Left forelimb (tissue), 1 donor: ENCODE measurements at regions not wholly inside any gene's neighbourhood (a gene's known extent, or its start where the extent isn't known, plus 50 kb on each side); places are given as distances from the start of the nearest gene placed in this dataset.

Source experiments
- DNase-seq: peaks from one replicate; pipeline ENCODE4 v3.0.0-alpha.2; 2018; ENCODE audit warnings: low spot score

DNA sequence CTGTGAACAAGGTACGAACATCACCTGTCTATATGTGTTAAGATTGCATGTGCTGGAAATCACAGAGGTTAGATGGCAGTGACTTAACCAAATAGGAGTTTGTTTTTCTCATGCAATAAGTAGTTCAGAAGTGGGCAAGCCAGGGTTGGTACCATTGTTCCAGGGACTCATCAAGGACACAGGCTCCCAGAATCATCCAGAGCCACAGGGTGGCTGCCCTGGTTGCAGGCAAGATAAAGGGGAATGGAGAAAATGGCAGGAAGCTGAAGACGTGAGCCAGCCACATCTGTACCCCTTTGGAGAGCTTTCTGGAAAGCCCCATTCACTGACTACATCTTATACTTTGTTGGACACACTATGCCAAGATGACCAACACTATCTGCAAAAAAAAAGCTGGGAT, 126.0 kb upstream of the IL12B start:
- no peak for DNase-seq

GRCh38 chr5:159456722-159457465, 126.6 kb upstream of the IL12B start:
- DNase-seq, result no peak

GRCh38 chr5:159458217-159458711, 128.0 kb upstream of the IL12B start:
- DNase-seq, result no peak

GRCh38 chr5:159459132-159459627, 128.9 kb upstream of the IL12B start:
- no peak for DNase-seq

DNA sequence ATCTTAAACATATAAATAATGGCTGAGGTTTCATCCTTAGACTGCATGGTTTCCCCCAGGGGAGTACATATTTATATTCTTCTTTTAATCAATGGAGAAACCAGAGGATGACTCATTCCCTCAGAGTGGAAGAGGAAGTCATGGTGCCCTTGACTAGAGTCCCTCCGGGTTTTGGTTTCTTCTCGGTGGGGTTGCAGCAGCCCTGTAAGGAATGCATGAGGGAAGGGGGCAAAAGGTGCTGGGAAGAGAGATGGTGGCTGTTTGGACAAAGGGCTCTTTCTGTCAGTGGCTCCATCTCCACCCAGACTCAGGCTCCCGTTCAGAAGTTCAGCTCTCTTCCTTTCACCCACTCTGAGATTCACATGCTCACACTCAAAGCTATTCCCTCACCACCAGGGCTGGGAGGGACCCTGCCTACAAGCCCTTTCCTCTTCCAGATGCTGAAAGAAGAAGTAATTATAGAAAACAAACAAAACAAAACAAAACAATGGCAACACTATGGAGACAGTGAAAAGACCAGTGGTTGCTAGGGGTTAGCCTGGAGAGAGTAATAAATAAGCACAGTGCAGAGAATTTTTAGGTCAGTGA, 129.8 kb upstream of the IL12B start:
- no peak for DNase-seq

DNA sequence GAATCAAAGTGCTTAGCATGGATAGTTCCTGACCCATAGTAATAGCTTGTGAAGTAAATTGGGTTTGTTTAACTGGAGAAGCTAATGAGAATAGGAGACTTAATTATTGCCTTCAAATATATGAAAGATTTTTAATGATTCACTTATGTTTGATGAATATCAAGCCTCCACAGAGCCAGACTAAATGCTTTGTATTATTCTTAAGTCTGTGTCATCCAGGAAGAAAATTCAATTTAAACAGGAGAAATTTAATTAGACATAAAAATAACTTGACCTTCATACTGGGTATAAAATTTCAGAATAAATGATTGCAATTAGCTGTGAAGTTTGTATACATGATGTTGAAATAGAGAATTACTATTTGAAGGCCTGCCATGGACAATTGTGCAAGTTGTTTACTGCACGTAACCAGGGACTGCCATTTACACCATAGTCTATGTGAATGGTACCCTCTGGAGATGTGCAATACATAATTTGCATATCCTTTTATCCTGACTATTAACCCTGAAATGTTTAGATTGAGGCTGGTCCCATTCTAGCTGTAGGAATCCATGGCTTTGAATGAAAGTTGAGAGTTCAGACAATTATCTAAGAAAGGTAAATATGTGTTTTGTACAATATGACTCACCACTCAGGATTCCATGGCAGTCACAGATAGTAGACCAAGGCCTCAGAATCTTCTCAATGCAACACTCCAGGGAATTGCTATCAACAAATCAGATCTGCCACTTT, 133.5 kb upstream of the IL12B start:
- no peak for DNase-seq

DNA sequence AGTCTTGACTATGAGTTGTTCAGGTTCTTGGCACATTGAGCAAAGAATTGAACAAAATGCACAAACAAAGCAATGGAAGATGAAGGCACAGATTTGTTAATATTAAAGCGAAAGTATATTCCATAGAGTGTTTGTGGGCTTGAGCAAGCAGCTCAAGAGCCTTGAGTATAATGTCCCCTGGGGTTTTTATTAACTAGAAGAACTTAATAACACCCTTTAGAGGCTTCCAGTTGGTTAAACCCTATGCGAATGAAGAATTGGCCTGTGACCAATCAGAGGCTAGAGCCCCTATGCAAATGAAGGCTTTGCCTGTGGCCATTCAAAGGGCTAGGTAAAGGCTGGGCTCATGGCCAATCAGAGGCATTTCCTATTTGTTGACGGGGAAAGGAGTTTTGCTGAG, 135.3 kb upstream of the IL12B start:
- DNase-seq, result no peak

DNA sequence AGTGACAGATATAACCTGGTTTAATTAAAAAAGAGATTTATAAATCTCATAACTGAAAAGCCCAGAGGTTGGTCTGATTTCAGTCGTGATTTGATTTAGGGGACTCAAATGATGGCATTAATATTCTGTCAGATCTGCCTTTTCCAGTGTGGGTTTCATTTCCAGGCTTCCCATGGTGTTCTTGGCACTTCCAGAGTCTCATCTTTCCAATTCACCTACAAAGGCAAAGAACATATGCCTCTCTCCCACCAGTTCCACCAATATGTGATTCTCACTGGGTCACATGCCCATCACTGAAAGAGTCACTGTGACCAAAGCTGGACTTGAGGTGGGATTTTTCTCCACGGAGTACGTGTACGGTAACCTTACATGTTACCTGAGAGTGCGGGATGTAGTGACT, 137.4 kb upstream of the IL12B start:
- no peak for DNase-seq

DNA sequence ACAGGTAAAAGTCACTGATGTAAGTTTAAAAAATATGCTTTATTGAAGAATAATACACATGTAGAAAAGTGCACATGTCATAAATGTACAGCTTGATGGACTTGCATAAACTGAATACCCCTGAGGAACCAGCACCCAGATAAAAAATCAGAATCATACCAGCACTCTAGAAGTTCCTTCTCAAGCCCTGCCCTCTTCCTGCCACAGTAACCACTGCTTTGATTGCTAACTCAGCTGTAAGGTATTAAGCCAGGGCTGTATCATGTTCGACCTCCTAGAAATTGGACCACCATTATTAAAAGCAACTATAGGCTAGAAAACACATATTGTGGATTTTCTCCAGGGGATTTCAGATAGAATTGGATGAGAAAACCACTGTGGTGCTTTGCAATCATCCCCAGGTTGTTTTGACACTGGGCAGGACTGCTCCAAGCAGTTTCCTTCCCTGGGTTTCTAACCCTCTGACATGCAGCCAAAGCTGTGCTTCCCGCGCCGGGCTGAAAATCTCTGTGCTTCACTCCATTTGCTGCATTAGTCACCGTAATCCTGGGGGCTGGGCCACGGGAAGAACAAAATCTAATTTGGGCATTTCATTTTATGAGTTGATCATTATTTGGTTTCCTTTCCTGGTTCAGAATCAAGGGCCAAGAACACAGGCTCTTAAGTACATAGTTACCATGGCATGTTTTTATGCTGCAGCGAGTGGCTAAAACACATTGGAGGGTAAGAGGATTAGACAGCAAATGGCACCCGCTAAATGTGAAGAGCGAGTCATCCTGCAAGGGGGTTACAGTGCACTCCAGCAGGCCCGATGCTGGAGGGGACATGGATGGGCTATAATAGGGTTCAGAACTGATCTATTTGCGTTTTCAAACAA, 139.4 kb upstream of the IL12B start:
- DNase-seq, result no peak

DNA sequence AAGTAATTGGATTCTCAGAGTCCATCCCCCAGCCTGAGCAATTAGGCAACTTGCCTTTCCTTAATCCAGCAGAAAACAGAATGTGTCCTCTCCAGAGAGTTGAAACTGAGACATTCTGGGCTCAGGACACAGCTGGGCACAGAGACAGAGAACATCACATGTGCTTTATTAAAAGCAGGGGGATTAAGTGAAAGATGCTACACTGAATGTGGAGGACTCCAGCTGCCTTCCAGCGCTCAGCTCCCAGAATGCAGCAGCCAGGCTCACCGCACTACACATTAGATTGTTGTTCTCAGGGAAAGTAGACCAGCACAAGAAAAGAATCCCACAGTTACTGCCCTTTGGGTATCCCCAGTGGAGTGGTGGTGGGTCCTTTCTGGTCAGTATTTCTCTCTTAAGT, 141.6 kb upstream of the IL12B start:
- DNase-seq, result no peak

GRCh38 chr5:159475026-159475425, 144.7 kb upstream of the IL12B start:
- DNase-seq, result no peak

- DNase-seq, result no peak
These were observed 148.7 kb upstream of the IL12B start for GRCh38 chr5:159478950-159479349.

DNA sequence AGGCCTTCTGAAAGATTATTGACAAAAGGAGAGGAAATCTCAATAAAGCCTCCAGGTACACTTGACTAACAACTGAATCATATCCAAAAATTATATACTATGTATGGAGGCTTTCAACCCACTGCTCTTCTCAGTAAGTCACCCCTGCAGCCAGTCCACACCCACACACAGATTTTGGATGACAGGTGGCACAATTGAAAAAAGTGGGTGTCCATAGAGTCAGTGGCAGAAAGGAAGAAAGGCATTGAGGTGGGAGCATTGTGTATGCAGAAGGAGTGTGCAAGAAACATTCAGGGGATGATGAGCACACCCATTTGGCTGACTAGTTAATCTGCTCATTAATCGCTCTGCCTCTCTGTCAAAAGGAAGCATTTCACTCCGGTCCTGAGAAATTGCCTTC, 150.6 kb upstream of the IL12B start:
- DNase-seq, result no peak

- no peak for DNase-seq
These were observed 151.5 kb upstream of the IL12B start for GRCh38 chr5:159481751-159482150.

DNA sequence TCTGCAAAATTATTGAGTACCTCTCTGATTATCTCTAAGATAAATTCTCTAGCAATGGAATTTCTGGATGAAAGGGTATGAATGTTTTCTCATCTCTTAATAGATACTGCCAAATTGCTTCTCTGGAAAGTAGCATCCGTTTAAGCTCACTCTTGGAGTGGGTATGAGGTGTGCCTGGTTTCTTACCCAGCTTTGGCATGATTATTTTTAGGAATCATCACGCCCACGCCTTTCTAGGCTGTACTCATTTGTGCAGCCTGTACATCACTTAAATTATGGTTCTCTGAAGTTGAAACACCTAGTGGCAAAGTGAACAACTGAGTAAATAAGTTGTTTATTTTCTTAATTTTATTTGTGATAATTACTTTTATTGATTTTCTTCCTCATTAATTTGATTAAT, 156.5 kb upstream of the IL12B start:
- DNase-seq, result no peak

- DNase-seq, result no peak
These were observed 158.2 kb upstream of the IL12B start for GRCh38 chr5:159488516-159488915.

GRCh38 chr5:159489779-159490178, 159.5 kb upstream of the IL12B start:
- DNase-seq, result no peak

DNA sequence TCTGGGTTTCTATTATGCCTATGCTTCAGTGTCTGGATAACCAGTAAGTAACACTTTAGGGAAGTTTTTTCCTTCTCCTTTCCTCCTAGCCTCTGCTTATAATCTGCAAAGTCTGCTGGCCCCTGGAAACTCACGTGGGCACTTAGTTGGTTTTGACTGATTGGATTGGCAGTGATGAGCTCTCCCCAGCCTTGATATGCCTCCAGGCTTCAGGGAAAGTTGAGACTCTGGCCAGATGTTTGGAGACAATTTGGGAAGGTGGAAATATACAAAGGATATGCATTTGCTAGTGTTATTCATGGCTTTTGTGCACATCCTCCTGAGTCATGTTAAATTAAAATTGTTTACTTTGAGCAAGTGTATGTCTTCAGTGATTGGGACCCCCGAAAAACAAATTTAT, 160.2 kb upstream of the IL12B start:
- DNase-seq, result no peak

GRCh38 chr5:159493696-159494095, 163.4 kb upstream of the IL12B start:
- DNase-seq, result no peak

DNA sequence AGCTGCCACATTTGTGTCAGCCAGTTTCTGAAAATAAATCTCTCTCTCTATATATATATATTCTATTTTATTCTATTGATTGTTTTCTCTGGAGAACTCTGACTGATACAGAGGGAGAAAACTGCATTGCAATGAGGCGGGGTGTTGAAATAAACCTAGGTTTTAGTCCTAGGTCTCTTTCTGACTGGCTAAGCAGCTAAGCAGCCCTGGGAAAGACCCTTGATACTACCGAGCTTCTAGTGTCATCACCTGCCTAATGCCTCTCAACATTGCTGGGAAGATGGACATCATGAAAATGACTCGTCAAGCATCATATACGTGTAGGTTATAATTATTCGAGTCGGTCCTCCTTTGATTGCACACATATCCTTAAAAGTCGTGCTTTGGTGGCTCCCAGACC, 166.5 kb upstream of the IL12B start:
- no peak for DNase-seq

DNA sequence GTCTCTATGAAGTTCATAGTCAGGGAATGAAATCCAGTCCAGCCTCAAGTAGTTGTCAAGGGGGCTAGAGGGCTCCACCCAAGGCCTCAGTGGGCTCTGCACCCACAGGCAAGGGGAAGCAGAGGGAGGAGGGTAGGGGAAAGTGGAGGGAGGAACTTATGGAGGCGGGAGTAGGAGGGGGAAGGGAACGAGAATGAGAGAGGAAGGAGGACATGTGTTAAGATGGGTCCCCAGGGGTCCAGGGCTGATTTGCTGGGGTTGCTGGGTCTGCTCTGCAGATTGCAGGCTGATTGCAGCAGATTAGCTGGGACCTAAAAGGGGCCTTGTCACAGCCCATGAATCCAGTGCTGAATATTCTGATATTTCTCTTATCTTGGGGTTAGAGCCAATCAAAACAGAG, 166.9 kb upstream of the IL12B start:
- DNase-seq, result no peak

DNA sequence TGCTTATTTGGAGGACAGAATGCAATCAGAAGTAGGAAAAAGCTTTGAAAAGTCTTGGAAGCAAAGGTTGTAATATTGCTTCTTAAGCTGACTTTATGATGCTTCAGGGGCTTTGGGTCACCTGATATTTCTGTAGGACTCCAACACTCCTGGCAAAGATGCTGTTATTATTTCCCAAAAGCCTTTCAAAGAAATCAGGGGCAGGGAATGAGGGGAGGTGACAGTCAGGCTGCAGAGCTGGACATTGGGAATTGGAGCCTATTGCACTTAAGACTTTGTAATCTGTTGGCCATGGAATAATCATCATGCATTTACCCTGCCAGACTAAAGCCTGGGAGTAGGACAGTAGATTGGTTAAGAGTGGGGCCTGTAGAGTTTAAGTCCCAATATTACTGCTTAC, 168.3 kb upstream of the IL12B start:
- DNase-seq, result no peak
